IPS DF 6.9 (cell line): ENCODE measurements at regions not wholly inside any gene's neighbourhood (a gene's known extent, or its start where the extent isn't known, plus 50 kb on each side); places are given as distances from the start of the nearest gene placed in this dataset.
"Not testable (repeated sequence)": the region's sequence is repeated elsewhere in the genome, so short reads cannot be mapped to it uniquely, and the experiment has no call there.

Source experiments
- DNase-seq: peaks from one replicate; pipeline ENCODE4 v3.0.0-alpha.2; 2013; ENCODE audit warnings: low read depth, low spot score
- H3K27ac ChIP-seq: one replicate; pipeline ENCODE4 v1.5.1; 2013; ENCODE audit warnings: low read length, control low read depth
- H3K27me3 ChIP-seq: 2 replicates; pipeline ENCODE4 v1.6.1; 2013; ENCODE audit warnings: mild to moderate bottlenecking, low read length; ENCODE audit not compliant: control insufficient read depth, insufficient read depth
- H3K36me3 ChIP-seq: 2 replicates; pipeline ENCODE4 v1.6.1; 2013; ENCODE audit warnings: low read length; ENCODE audit not compliant: control insufficient read depth, insufficient read depth
- H3K4me1 ChIP-seq: 2 replicates; pipeline ENCODE4 v1.6.1; 2013; ENCODE audit warnings: low read length; ENCODE audit not compliant: control insufficient read depth, insufficient read depth
- H3K4me3 ChIP-seq: 2 replicates; pipeline ENCODE4 v1.5.1; 2013; ENCODE audit warnings: mild to moderate bottlenecking, low read length
- H3K9me3 ChIP-seq: 2 replicates; pipeline ENCODE4 v1.6.1; 2013; ENCODE audit warnings: low read length, inconsistent platforms; ENCODE audit not compliant: control insufficient read depth, insufficient read depth
- WGBS: extraction: QIAGEN DNeasy Blood & Tissue Kit; methylation state at CpG from one replicate; pipeline ENCODE4 v1.1.7; 2013; ENCODE audit warnings: mixed read lengths, missing lambda C conversion rate; ENCODE audit not compliant: insufficient read length, insufficient coverage; 5-methylcytosine and 5-hydroxymethylcytosine counted together

DNA sequence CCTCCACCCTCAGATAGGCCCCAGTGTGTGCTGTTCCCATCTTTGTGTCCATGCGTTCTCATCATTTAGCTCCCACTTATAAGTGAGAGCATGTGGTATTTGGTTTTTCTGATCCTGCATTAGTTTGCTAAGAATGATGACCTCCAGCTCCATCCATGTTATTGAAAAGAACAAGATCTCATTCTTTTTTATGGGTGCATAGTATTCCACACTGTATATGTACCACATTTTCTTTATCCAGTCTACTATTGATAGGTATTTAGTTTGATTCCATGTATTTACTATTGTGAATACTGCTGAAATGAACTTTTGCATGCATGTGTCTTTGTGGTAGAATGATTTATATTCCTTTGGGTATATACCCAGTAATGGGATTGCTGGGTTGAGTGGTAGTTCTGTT, 303.3 kb downstream of the SEMA3D start:
- no CpG with 5 or more reads among the region's 1 CpG for whole genome bisulfite sequencing
- H3K4me3 ChIP-seq, H3K36me3 ChIP-seq, DNase-seq, H3K27me3 ChIP-seq, H3K9me3 ChIP-seq, H3K4me1 ChIP-seq, H3K27ac ChIP-seq: not testable (repeated sequence)

DNA sequence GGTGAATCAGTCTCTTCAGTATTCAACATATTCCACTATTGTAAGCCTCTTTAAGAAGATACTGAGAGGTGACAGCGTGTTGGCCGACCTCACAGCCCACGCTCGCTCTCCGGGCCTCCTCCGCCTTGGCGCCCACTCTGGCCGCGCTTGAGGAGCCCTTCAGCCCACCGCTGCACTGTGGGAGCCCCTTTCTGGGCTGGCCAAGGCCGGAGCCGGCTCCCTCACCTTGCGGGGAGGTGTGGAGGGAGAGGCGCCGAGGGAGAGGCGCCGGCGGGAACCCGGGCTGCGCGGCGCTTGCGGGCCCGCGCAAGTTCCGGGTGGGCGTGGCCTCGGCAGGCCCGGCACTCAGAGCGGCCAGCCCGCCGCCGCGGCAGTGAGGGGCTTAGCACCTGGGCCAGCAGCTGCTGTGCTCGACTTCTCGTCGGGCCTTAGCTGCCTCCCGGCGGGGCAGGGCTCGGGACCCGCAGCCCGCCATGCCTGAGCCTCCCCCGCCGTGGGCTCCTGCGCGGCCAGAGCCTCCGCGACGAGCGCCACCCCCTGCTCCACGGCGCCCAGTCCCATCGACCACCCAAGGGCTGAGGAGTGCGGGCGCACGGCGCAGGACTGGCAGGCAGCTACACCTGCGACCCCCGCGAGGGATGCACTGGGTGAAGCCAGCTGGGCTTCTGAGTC, 306.4 kb downstream of the SEMA3D start:
- DNase-seq, H3K4me3 ChIP-seq: not testable (repeated sequence)
- no CpG with 5 or more reads among the region's 60 CpGs for WGBS

DNA sequence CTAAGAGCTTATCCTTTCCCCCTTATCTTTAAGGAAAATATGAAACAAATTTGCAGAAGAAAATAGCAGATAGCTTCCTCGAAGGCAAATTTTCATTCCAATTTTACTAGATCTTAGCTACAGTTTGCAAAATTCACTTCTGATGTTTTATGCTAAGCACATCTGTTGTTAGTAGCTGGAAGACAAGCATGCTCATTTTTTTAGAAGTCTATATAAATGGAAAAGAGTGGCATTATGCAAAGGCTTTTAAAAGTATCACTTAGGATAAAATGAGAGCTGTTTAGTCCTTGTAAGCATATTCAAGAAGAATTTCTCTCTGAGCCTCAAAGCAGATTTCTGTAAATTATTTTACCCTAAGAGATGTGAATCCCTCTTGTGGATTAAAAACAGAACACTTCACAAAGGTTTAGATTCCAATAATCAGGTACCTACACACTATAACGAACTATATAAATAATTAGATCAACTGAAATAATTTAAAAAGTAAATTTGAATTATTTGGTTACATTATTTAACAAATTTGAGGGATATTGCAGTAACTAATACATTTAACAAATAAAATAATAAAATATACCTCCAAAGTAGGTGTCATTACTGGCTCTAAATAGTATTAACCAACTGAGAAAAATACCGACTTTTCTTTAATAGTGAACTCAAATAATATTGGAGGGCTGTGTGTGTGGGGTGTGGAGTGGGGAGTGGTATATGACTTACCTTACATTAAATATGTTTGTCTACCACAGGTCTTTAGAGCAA, 307.1 kb downstream of the SEMA3D start:
- Histone ChIP-seq H3K4me1 (no peaks in the 10 kb centered on the region), H3K36me3 (no peaks in the 10 kb centered on the region), H3K27me3 (no peaks in the 10 kb centered on the region), H3K4me3 (no peak overlapping the region), H3K27ac (no peak overlapping the region), H3K9me3 (no peaks in the 10 kb centered on the region)
- no CpG with 5 or more reads among the region's 3 CpGs for WGBS
- DNase-seq: no peak

More for the DNA sequence above, 306.4 kb downstream of the SEMA3D start:
- H3K36me3 ChIP-seq, H3K27me3 ChIP-seq, H3K27ac ChIP-seq, H3K9me3 ChIP-seq, H3K4me1 ChIP-seq: not testable (repeated sequence)

DNA sequence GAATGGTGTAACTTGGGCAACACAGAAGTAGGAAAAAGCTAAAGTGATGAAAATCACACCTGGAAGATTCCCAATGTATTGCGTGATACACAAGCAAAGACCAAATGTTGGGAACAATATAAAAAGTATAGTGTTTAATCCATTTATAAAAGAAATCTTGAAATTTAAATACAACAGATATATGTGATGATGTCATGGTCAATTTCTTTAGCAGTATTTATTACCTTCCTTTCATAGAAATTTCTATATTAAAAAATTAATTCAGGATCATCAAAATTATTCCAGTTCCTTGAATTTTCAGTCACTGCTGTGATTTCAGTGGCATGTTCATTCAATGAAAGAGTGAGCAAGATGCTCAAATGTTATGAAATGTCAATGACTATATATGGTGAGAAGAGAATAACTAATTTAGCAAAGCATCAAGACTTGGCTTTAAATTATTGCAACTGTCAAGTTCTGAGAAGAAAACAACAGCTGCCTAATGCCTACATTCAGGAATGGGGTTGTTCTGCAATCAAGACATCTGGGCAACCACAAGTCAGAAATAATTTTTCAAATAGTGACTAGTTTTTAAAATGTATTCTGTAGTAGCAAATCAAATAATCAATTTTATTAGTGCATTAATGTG, 308.8 kb downstream of the SEMA3D start:
- H3K36me3 ChIP-seq: no peaks in the 10 kb centered on the region
- H3K9me3 ChIP-seq: no peaks in the 10 kb centered on the region
- H3K4me1 ChIP-seq: no peaks in the 10 kb centered on the region
- no peak overlapping the region for H3K27ac ChIP-seq
- no peaks in the 10 kb centered on the region for H3K27me3 ChIP-seq
- H3K4me3 ChIP-seq: no peak overlapping the region
- DNase-seq: no peak
- no CpG with 5 or more reads among the region's 1 CpG for WGBS

DNA sequence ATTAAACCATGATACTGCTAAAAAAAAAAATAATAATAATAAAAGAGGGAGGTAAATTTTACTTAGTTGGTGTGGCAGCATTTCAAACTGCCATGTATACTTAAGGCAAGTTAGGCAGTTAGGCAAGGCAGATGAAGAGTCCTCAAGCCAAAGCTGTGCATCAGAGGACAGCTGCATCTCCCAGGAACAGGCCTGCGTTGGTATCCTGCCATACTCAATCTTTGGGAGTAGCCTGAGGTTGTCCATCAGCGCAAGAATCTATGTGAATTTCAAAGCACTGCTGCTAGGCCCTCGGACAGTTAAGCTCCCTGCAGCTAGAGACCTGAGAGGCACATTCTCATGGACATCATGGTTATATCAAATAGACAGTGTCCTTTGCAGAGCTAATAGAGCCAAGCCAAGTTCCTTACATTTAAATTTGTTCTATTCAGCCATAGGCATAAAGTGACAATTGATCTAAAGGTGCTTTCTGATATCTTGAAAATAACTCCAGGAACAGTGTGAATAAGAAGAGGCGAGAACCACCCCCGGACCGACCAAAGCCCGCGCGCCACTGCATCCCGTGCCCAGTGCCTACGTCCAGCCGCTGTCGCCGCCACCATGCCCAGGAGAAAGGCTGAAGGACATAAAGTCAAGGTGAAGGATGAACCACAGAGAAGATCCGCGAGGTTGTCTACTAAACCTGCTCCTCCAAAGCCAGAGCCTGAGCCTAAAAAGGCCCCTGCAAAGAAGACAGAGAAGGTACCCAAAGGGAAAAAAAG, 310.6 kb downstream of the SEMA3D start:
- Histone ChIP-seq H3K9me3 (no peaks in the 10 kb centered on the region), H3K27ac (no peak overlapping the region), H3K36me3 (no peaks in the 10 kb centered on the region), H3K27me3 (no peaks in the 10 kb centered on the region), H3K4me1 (no peaks in the 10 kb centered on the region), H3K4me3 (no peak overlapping the region)
- no peak for DNase-seq
- no CpG with 5 or more reads among the region's 16 CpGs for WGBS

DNA sequence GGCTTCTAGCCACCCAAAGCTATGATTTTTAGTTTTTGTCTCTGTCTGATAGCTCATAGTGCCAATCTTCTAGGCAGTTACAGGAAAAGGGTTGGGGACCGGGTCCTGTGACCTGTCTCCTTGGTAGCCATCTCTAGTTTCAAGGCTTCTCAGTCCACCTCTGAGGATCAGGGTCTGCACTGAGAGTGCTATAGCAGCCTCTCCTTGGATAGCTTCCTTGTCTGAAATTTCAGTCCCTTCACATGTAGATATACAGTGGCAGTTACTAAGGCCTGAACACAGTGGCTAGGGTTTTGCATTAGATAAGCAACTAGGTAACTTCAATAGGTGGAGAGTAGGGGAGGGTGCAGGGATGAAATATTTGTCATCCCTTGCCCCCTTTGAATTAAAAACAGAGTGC, 321.3 kb downstream of the SEMA3D start:
- no peak overlapping the region for H3K4me3 ChIP-seq
- no peaks in the 10 kb centered on the region for H3K36me3 ChIP-seq
- DNase-seq: no peak
- no CpG with 5 or more reads among the region's 1 CpG for WGBS
- no peaks in the 10 kb centered on the region for H3K4me1 ChIP-seq
- no peaks in the 10 kb centered on the region for H3K27me3 ChIP-seq
- no peak overlapping the region for H3K27ac ChIP-seq
- H3K9me3 ChIP-seq: no peaks in the 10 kb centered on the region

DNA sequence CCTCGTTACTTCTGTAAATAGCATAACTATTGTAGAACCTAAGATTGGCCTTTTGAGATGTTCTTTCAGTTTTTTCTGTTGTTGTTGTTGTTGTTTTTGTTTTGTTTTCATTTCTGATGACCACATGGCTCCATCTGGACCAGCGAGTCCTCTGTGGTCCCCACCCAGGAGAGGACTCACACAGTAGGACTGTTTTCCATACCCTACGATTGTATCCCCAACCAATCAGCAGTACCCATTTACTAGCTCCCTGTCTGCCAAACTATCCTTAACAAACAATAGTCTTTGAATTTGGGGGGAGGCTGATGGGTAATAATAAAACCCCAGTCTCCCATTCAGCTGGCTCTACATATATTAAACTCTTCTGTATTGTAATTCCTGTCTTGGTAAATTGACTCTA, 329.5 kb downstream of the SEMA3D start:
- no peaks in the 10 kb centered on the region for H3K27me3 ChIP-seq
- H3K36me3 ChIP-seq: no peaks in the 10 kb centered on the region
- no peaks in the 10 kb centered on the region for H3K4me1 ChIP-seq
- H3K9me3 ChIP-seq: no peaks in the 10 kb centered on the region
- DNase-seq: no peak
- H3K4me3 ChIP-seq: no peak overlapping the region
- H3K27ac ChIP-seq: no peak overlapping the region
- no CpG with 5 or more reads among the region's 3 CpGs for WGBS

DNA sequence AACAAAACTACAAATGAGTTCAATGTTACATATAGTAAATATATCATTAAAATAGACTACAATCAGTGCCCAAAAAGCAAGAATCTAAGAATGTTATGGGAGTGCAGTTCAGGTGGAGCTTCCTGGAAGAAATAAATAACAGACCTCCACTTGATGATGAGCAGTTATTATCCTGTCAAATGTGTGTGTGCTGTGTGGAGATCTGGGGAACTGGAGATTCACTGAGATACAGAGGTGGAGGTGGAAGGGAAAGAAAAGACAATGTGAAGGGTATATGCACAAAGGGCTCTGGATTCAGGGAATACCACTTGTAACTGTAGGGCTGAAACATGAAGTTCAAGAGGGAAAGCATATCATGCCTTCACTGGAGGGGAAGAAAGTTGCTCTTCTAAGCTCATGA, 331.1 kb downstream of the SEMA3D start:
- DNase-seq: no peak
- no peaks in the 10 kb centered on the region for H3K27me3 ChIP-seq
- H3K4me3 ChIP-seq: no peak overlapping the region
- H3K9me3 ChIP-seq: no peaks in the 10 kb centered on the region
- no peaks in the 10 kb centered on the region for H3K4me1 ChIP-seq
- no peak overlapping the region for H3K27ac ChIP-seq
- no peaks in the 10 kb centered on the region for H3K36me3 ChIP-seq

DNA sequence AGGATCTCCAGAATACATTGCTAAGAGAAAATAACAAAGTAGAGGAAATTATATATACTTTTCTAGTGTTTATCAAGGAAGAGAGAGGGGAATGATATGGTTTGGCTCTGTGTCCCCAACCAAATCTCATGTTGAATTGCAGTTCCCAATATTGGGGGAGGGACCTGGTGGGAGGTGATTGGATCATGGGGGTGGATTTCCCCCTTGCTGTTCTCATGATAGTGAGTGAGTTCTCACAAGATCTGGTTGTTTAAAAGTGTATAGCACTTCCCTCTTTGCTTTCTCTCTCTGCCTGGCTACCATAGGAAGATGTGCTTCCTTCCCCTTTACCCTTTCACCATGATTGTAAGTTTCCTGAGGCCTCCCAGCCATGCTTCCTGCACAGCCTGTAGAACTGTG, 337.9 kb downstream of the SEMA3D start:
- not testable (repeated sequence) for H3K4me1 ChIP-seq, H3K9me3 ChIP-seq, H3K27me3 ChIP-seq, H3K27ac ChIP-seq, H3K36me3 ChIP-seq, H3K4me3 ChIP-seq, DNase-seq

DNA sequence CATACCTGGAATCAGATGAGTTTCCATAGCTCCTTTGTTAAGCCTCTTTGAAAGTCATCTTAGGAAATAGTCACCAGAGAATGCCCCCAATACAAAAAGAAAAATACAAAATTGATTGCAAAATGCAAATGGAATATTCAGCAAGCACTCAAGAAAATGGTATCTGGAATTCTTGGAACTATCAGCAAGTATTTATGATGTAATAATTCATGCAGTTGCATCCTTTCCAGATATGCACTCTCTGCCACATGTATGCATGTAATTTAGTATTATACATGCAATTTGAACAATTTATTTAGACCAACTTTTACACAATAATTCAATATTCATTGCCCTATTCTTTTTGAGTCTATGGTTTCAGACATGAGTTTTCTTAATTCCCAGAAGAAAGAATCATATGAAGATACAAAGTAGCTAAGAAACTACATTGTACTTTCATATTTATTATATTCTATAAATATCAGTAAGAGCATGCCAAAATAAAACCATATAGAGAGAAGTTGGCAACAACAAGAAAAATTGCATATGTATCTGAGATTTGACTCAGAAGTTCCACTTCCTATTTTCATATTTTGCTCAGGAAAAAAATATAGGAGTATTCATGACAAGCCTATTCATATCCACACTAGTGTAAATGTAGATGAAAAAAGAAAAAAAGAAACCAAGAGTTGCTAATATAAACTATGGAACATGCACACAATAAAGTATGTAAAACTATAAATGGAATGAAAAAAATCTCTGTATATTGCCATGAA, 338.5 kb downstream of the SEMA3D start:
- H3K9me3 ChIP-seq: no peaks in the 10 kb centered on the region
- no peak overlapping the region for H3K4me3 ChIP-seq
- no peak overlapping the region for H3K27ac ChIP-seq
- H3K4me1 ChIP-seq: no peaks in the 10 kb centered on the region
- H3K36me3 ChIP-seq: no peaks in the 10 kb centered on the region
- no peak for DNase-seq
- H3K27me3 ChIP-seq: no peaks in the 10 kb centered on the region
